ENCODE measurements at regions not wholly inside any gene's neighbourhood (a gene's known extent, or its start where the extent isn't known, plus 50 kb on each side); places are given as distances from the start of the nearest gene placed in this dataset.

GRCh38 chr7:25944777-25945515 is 207.1 kb upstream of the NFE2L3 start:
- no peak for TF ChIP-seq EP300 (IDR thresholded peaks at IDR 0.05)
- no peak overlapping the region for H3K27ac ChIP-seq
- 38 to 40% methylated on average over 8 of the region's 8 CpGs for WGBS, 2 donors
- no peak for DNase-seq (ENCODE audit: low spot score in 2 of 2)
- no peak overlapping the region for H3K4me3 ChIP-seq
- no peaks in the 10 kb centered on the region for H3K36me3 ChIP-seq
- peaks cover 0 to 22% of the 10 kb centered on the region in 2 donors for H3K27me3 ChIP-seq
- H3K9me3 ChIP-seq: no peaks in the 10 kb centered on the region
- H3K4me1 ChIP-seq: peaks cover 0 to 8% (median 3%) of the 10 kb centered on the region in 4 donors

- H3K27me3 ChIP-seq: peaks cover 0 to 28% of the 10 kb centered on the region in 2 donors
- no peaks in the 10 kb centered on the region for H3K36me3 ChIP-seq
- TF ChIP-seq CTCF (IDR thresholded peaks at IDR 0.05) (no peak), POLR2A (IDR thresholded peaks at IDR 0.05) (no peak), EP300 (IDR thresholded peaks at IDR 0.05) (no peak)
- no peaks in the 10 kb centered on the region for H3K9me3 ChIP-seq
- peaks cover 0 to 14% (median 9%) of the 10 kb centered on the region in 4 donors for H3K4me1 ChIP-seq
- H3K27ac ChIP-seq: no peak overlapping the region
- DNase-seq (ENCODE audit: low spot score in 2 of 2): no peak
- H3K4me3 ChIP-seq: no peak overlapping the region
Measured at GRCh38 chr7:25945608-25946007, 206.4 kb upstream of the NFE2L3 start.

GRCh38 chr7:25946181-25946580 is 205.8 kb upstream of the NFE2L3 start:
- no peak overlapping the region for H3K27ac ChIP-seq
- WGBS, 2 donors: 85 to 89% methylated on average over 4 of the region's 4 CpGs

GRCh38 chr7:25947669-25948516 is 204.1 kb upstream of the NFE2L3 start:
- H3K27me3 ChIP-seq: peaks cover 0 to 26% of the 10 kb centered on the region in 2 donors
- no peak overlapping the region for H3K4me3 ChIP-seq
- no peaks in the 10 kb centered on the region for H3K9me3 ChIP-seq
- no peak overlapping the region for H3K27ac ChIP-seq
- no peak for DNase-seq (ENCODE audit: low spot score in 2 of 2)
- WGBS, 2 donors: 83 to 85% methylated on average over 13 of the region's 13 CpGs
- TF ChIP-seq EP300 (IDR thresholded peaks at IDR 0.05): no peak
- no peak for TF ChIP-seq POLR2A (IDR thresholded peaks at IDR 0.05)
- no peak for TF ChIP-seq CTCF (IDR thresholded peaks at IDR 0.05)
- no peaks in the 10 kb centered on the region for H3K36me3 ChIP-seq
- peaks cover 0 to 18% (median 13%) of the 10 kb centered on the region in 4 donors for H3K4me1 ChIP-seq

More at GRCh38 chr7:25946181-25946580, 205.8 kb upstream of the NFE2L3 start:
- Histone ChIP-seq H3K36me3 (no peaks in the 10 kb centered on the region), H3K27me3 (peaks cover 0 to 30% of the 10 kb centered on the region in 2 donors), H3K4me1 (peaks cover 0 to 18% (median 10%) of the 10 kb centered on the region in 4 donors), H3K4me3 (no peak overlapping the region), H3K9me3 (no peaks in the 10 kb centered on the region)
- TF ChIP-seq CTCF (IDR thresholded peaks at IDR 0.05) (no peak), EP300 (IDR thresholded peaks at IDR 0.05) (no peak), POLR2A (IDR thresholded peaks at IDR 0.05) (no peak)
- DNase-seq (ENCODE audit: low spot score in 2 of 2): no peak

GRCh38 chr7:25949736-25950487 is 202.1 kb upstream of the NFE2L3 start:
- TF ChIP-seq EP300 (IDR thresholded peaks at IDR 0.05): no peak
- TF ChIP-seq POLR2A (IDR thresholded peaks at IDR 0.05): no peak
- TF ChIP-seq CTCF (IDR thresholded peaks at IDR 0.05): no peak
- Histone ChIP-seq H3K4me3 (peak overlapping the region; percentile 54 to 83 (median 61)), H3K27ac (peak overlapping the region in 1 of 4 donors; percentile 64), H3K4me1 (peaks cover 0 to 18% (median 13%) of the 10 kb centered on the region in 4 donors), H3K9me3 (no peaks in the 10 kb centered on the region), H3K36me3 (no peaks in the 10 kb centered on the region), H3K27me3 (peaks cover 0 to 21% of the 10 kb centered on the region in 2 donors)
- no peak for DNase-seq (ENCODE audit: low spot score in 2 of 2)
- 6 to 7% methylated on average over 29 to 32 of the region's 32 CpGs for WGBS, 2 donors
